ENCODE measurements at regions not wholly inside any gene's neighbourhood (a gene's known extent, or its start where the extent isn't known, plus 50 kb on each side); places are given as distances from the start of the nearest gene placed in this dataset.

GRCh38 chr17:36673637-36674277 is 72.4 kb downstream of the MRM1 start:
- TF ChIP-seq POLR2A (IDR thresholded peaks at IDR 0.05), result no peak
- no peak for TF ChIP-seq CTCF (IDR thresholded peaks at IDR 0.05)
